KMS-11 (cell line): ENCODE measurements at regions not wholly inside any gene's neighbourhood (a gene's known extent, or its start where the extent isn't known, plus 50 kb on each side); places are given as distances from the start of the nearest gene placed in this dataset.

ENCODE experiments used
- H2AFZ ChIP-seq: fragments of 200-600 bp; sonication (generic); 2 replicates; pipeline ENCODE4 v1.6.1; 2016; ENCODE audit warnings: antibody characterized with exemption, mixed run types, low read depth
- H3K27ac ChIP-seq: fragments of 200-600 bp; sonication (generic); 2 replicates; pipeline ENCODE4 v1.6.1; 2016; ENCODE audit warnings: mild to moderate bottlenecking, mixed run types
- H3K27me3 ChIP-seq: fragments of 200-600 bp; sonication (generic); 2 replicates; pipeline ENCODE4 v1.6.1; 2017; ENCODE audit warnings: mild to moderate bottlenecking, low read depth, mixed run types, moderate library complexity; ENCODE audit not compliant: insufficient read depth
- H3K36me3 ChIP-seq: fragments of 200-600 bp; sonication (generic); 2 replicates; pipeline ENCODE4 v1.6.1; 2017; ENCODE audit warnings: mild to moderate bottlenecking, mixed run types; ENCODE audit not compliant: insufficient read depth
- H3K4me1 ChIP-seq: fragments of 200-600 bp; sonication (generic); 2 replicates; pipeline ENCODE4 v1.6.1; 2016; ENCODE audit warnings: mild to moderate bottlenecking, low read depth, mixed run types; ENCODE audit not compliant: poor library complexity, severe bottlenecking
- H3K4me2 ChIP-seq: fragments of 200-600 bp; sonication (generic); 2 replicates; pipeline ENCODE4 v1.7.0; 2016; ENCODE audit warnings: mild to moderate bottlenecking, mixed run types
- H3K4me3 ChIP-seq: fragments of 200-600 bp; sonication (generic); IDR thresholded peaks from 2 replicates; pipeline ENCODE4 v1.6.1; 2017; ENCODE audit warnings: low read depth, low read length, mixed read lengths; ENCODE audit not compliant: insufficient read depth
- H3K79me2 ChIP-seq: fragments of 200-600 bp; sonication (generic); 2 replicates; pipeline ENCODE4 v1.6.1; 2016; ENCODE audit warnings: low read depth, mixed run types; ENCODE audit not compliant: insufficient read depth
- H3K9ac ChIP-seq: fragments of 200-600 bp; sonication (generic); 2 replicates; pipeline ENCODE4 v1.6.1; 2016; ENCODE audit warnings: mild to moderate bottlenecking, mixed run types
- H4K20me1 ChIP-seq: fragments of 200-600 bp; sonication (generic); 2 replicates; pipeline ENCODE4 v1.6.1; 2016; ENCODE audit warnings: mild to moderate bottlenecking, mixed run types; ENCODE audit not compliant: insufficient read depth
- TF ChIP-seq, protein P1 (sequence below): fragments of 200-600 bp; sonication (generic); conservative IDR thresholded peaks from 2 replicates; pipeline ENCODE4 v1.6.1; 2017; ENCODE audit warnings: low read depth, mild to moderate bottlenecking, antibody characterized with exemption, low read length, moderate library complexity, mixed read lengths

DNA sequence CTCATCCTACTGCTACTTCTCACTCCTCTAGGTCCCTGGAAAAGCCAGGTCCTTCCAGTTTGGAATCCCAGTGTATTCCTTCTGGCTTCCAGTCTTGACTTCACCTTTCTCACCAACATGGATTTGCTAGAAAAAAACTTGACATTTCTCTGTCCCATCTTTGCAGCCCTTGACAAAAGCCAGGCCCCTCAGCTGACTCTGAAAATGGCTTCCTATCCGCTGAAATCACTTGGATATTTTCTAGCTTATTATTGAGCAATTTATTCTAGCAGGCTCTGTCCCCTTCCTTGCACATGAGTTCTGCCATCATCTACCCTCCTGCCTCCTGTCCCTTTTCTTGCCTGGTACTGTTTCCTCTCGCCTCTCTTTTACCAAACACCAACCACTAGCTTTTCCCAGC, 427.2 kb downstream of the BUD13 start:
- Histone ChIP-seq H3K27ac (no peak overlapping the region), H3K4me1 (no peaks in the 10 kb centered on the region), H4K20me1 (no peaks in the 10 kb centered on the region), H3K79me2 (no peaks in the 10 kb centered on the region), H3K4me2 (no peak overlapping the region), H3K9ac (no peak overlapping the region), H3K27me3 (no peaks in the 10 kb centered on the region), H2AFZ (no peak overlapping the region), H3K4me3 (no peak overlapping the region), H3K36me3 (no peaks in the 10 kb centered on the region)
- TF ChIP-seq, protein P1, sequence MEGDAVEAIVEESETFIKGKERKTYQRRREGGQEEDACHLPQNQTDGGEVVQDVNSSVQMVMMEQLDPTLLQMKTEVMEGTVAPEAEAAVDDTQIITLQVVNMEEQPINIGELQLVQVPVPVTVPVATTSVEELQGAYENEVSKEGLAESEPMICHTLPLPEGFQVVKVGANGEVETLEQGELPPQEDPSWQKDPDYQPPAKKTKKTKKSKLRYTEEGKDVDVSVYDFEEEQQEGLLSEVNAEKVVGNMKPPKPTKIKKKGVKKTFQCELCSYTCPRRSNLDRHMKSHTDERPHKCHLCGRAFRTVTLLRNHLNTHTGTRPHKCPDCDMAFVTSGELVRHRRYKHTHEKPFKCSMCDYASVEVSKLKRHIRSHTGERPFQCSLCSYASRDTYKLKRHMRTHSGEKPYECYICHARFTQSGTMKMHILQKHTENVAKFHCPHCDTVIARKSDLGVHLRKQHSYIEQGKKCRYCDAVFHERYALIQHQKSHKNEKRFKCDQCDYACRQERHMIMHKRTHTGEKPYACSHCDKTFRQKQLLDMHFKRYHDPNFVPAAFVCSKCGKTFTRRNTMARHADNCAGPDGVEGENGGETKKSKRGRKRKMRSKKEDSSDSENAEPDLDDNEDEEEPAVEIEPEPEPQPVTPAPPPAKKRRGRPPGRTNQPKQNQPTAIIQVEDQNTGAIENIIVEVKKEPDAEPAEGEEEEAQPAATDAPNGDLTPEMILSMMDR, result no peak

DNA sequence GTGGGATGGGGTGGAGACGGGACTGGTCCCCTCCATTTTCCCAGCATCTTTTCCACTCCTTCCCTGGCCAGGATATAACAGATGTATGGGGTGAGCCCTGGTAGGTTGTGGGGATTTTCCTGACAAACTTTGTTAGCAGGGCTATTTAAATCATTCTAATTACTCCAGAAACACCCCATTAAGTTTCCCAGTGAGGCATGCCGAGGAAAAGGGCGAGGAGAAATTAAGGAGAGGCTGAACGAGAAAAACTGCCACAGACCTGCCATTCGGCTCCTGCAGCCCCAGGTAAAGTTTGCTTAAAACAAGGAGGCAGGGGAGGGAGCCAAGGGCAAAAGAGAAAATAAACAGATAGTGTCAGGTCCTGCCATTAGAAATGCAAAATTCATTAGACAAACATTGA, 428.2 kb downstream of the BUD13 start:
- H3K4me3 ChIP-seq, result no peak overlapping the region
- H3K4me2 ChIP-seq, result no peak overlapping the region
- H3K36me3 ChIP-seq, result no peaks in the 10 kb centered on the region
- H3K4me1 ChIP-seq, result no peaks in the 10 kb centered on the region
- no peak overlapping the region for H3K27ac ChIP-seq
- no peak overlapping the region for H3K9ac ChIP-seq
- H3K79me2 ChIP-seq, result no peaks in the 10 kb centered on the region
- no peaks in the 10 kb centered on the region for H3K27me3 ChIP-seq
- TF ChIP-seq, protein P1, result no peak
- no peak overlapping the region for H2AFZ ChIP-seq
- H4K20me1 ChIP-seq, result no peaks in the 10 kb centered on the region

DNA sequence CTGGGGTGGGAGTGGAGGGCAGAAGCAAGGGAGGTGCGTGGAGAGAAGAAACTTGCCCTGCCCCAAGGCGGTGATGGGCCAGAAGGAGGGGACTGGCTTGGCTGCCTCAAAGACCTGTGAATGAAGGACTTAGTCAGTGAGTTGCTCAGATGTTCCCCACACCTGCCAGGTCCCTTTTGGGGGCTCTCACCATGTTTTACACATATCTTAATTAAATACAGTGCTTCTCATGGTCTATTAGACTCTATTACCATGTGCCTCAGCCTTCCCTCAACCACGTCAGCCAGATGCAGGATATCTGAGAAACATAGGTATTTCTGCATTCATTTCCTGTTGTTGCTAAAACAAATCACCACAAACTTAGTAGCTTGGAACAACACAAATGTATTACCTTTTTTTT, 429.5 kb downstream of the BUD13 start:
- Histone ChIP-seq H2AFZ (no peak overlapping the region), H3K27ac (no peak overlapping the region), H3K4me1 (no peaks in the 10 kb centered on the region), H3K79me2 (no peaks in the 10 kb centered on the region), H4K20me1 (no peaks in the 10 kb centered on the region), H3K4me2 (no peak overlapping the region), H3K9ac (no peak overlapping the region), H3K4me3 (no peak overlapping the region), H3K27me3 (no peaks in the 10 kb centered on the region), H3K36me3 (no peaks in the 10 kb centered on the region)
- TF ChIP-seq, protein P1, result no peak

DNA sequence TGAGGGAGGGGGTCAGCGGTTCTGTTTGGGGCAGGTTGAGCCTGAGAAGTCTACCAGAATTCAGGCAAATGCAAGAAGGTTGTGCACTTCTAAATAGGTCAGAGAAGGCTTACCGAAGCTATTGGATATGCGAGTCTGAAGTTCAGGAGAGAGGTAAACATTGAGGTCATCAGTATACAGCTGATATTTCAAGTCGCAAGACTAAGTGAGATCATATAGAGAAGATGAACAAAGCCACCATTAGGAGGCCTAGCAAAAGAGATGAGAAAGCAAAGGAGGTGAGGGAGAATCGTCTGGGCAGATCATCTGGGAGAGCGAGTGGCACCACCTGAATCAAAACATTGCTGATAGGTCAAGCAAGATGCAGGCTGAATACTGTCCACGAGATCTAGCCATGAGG, 430.6 kb downstream of the BUD13 start:
- Histone ChIP-seq H3K4me2 (no peak overlapping the region), H3K79me2 (no peaks in the 10 kb centered on the region), H3K4me3 (no peak overlapping the region), H3K36me3 (no peaks in the 10 kb centered on the region), H3K27ac (no peak overlapping the region), H2AFZ (no peak overlapping the region), H3K27me3 (no peaks in the 10 kb centered on the region), H3K9ac (no peak overlapping the region), H3K4me1 (no peaks in the 10 kb centered on the region), H4K20me1 (no peaks in the 10 kb centered on the region)
- TF ChIP-seq, protein P1, result no peak
